DMS 273 treated with DMSO at 0.1 percent for 48 hours (cell line): ENCODE measurements at regions not wholly inside any gene's neighbourhood (a gene's known extent, or its start where the extent isn't known, plus 50 kb on each side); places are given as distances from the start of the nearest gene placed in this dataset.

ENCODE experiments used
- DNase-seq: peaks from one replicate; lab custom pipeline; 2025; lab: John Stamatoyannopoulos, UW

DNA sequence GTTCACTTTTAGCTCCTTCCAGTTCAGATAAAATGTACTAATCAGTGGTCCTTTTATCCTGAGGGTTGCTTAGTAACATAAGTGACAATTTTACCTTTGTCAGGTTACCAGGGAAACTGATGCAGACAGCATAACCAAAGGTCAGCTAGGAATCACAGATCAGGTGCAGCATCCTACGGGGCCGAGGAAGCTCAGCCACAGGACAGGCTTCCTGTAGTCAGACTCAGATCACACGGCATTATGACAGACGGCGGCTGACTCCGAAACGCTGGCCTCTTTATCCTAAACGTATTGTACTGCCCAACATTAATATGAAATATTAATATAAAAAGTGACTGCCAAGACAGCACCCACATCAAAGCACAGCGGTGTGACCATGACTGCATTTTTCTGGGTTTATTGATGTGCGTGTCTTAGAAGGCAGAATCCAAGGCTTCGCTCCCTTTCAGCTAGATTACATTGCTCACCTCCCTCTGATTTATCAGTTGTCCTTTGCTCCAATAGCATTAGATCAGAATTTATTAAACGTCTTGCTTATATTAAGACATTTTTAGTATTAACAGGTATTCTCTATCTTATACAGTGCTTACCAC is 444.5 kb downstream of the CMPK2 start:
- no peak for DNase-seq

- DNase-seq, result no peak
Observed at GRCh38 chr2:6421888-6422287, 443.8 kb downstream of the CMPK2 start.

DNA sequence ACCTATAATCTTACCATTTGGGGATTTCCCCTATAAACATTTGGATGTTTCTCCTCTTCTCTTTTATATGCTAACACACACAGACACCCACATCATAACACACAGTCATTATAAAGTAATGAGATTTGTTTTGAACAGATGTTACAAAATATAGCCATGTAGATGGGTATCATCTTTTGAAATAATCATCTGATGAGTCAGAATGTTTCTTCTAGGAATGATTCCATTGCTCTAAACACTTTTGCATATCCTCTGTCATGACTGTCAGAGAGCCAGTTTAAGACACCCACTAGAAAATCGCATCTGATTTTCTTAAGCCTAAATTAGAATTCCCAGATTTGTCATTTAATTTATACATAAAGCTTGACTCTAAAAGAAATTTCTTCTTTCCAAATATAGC is 442.6 kb downstream of the CMPK2 start:
- DNase-seq, result no peak

DNA sequence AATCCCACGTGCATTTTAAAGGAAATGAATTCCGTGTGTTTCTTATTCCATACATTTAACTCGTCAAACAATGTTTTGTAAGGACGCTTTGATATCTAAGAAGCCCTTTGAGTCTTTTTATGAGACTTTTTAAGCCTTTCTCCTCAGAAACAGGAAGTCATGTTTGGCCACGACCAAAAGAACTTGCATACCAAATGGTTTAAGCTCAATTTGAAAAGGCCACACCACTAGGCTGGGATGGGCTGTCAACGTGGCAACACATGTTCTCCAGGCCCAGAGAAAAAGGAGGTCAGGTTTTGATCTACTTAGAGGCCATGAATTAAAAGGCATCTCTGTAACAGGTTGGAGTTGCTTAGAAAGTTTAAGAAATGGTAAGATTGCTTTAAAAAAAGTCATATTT is 441.8 kb downstream of the CMPK2 start:
- no peak for DNase-seq

DNA sequence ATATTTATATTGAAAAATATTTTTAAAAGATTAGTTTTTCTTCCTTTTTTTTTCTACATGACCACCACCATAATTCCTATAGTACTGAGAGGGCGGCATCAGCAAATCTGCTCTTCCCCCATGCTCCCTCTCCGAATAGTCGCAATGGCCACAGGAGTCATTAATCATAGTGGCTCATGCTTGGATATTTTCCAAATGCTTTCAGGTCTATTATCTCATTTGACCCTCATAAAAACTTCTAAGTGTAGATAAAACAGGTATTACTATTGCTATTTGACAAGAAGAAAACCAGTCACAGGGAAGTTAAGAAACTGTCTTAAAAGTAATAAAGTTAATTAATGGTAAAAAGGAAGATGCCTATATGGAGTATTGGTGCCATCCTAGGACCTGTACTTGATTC is 440.7 kb downstream of the CMPK2 start:
- no peak for DNase-seq

DNA sequence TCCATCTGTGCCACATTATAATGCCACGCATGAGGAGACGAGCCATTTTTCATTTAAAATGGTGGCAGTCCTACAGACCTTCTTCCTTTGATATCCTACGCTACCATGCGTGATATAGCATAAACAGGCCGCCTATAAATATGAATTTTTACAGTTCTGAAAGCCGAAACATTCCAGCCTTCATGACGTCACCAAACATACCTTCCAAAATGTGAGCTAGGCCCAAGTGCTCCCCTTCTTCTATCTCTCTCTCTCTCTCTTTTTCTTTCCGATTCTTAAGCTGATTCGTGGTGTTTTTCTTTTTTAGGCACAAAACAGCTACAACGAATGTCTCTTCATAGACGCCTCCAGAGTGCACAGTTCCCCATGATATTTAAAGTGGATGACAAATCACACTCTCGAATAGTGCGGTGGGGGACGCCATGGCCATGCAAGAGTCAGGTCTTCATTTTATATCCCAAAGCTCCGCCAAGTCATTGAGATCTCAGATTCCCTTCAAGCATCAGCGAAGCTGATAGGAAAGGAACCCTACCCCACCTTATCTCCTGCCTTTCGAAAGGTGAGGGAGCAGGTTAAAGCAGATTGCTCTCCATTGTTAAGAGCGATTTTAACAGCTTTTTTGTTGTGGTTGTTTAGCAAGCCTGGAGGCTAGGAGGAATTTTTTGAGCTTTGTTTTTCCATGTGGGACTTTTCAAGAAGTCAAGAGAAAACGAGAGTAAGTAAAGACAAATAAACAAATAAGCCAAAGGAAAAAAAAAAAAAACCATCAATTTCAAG is 436.3 kb downstream of the CMPK2 start:
- DNase-seq, result no peak

DNA sequence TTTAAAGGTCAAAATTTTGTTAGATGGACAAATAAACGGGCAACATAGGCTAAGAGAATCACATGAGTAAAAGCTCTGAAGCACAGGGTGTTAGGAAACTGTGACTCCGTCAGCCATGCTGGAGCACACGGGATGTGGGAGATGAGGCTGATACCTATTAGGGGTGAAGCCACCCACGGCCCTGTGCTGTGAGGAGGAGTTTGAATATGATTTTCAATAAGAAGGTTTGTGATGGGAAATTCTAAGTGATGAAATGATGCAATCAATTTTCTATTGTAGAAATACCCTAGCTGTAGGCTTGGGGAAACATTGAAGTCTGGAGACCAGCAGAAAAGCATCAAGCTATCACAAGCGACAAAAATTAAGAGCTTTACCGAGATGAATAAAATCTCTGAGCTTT is 431.3 kb downstream of the CMPK2 start:
- no peak for DNase-seq

- DNase-seq, result no peak
Observed at GRCh38 chr2:6441800-6442199, 423.9 kb downstream of the CMPK2 start.

DNA sequence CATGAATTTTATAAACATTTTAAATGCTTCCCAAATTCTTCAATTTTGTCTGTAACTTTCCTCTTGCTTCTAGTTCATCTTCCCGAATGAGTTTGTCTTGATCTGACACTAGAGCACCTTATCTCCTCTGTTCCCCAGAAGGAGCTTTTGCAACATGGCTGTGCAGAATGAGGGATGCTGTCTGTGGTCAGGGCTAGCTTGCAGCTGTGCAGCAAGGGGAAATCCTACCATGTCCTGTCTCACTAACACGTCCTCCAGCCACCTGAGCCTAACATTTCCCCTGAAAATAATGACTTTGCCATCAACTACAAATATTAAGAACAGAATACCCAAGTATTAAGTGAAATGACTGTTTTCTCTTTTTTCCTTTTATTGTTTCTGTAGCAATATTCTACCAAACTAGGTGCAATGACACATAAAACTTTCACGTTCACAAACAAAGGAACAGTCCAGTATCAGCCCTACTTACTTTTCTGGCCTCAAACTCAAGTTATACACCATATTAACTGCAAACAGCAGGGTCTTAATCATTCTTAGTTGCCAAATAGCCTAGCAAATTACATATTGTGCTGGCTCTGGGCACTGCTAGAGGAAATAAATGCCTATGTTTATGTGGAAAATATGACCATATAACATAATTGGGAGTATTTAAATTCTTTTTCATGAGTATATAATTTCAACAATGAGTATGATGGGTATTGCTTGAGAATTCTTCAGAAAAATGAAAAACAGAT is 423.3 kb downstream of the CMPK2 start:
- no peak for DNase-seq

GRCh38 chr2:6443061-6443823 is 422.5 kb downstream of the CMPK2 start:
- DNase-seq, result no peak

GRCh38 chr2:6444514-6444913 is 421.2 kb downstream of the CMPK2 start:
- no peak for DNase-seq

DNA sequence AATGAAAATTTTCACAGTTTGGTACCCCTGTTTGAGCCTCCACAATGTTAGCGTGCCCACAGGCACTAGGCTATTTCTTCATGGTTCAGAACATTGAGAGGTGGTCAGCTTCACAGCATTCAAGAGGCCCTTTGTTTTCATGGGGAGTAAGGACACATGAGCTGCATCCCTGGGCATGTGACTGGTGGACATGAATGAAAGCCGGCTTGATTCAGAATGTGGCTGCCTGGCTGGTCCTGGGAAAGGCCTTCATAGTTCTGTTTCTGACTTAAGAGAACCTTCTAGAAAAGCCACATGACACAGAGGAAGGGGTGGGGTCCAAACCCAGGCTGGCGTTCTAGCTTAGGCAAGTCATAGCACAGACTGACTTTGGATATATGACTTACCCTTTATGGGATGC is 420.6 kb downstream of the CMPK2 start:
- no peak for DNase-seq

- no peak for DNase-seq
Observed at GRCh38 chr2:6446938-6447608, 418.6 kb downstream of the CMPK2 start.

- DNase-seq, result no peak
Observed at GRCh38 chr2:6448893-6449292, 416.8 kb downstream of the CMPK2 start.

DNA sequence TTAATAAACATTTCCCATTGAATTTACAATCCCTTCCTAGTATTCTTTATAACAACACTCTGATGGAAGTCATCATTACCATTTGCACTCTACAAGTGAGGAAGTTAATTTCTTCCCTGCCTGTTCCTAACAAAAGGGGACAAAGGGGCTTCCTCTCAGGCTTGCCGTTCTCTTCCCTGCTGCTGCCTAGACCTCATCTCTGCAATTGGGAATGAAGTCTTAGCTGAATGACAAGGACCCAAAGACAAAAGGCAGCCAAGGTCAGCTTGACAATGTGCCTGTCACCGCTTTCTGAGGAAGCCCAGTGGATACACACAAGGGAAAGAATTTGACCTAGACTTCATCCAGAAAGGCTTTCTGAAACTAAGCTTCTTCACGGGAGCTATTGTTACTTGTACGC is 416.4 kb downstream of the CMPK2 start:
- DNase-seq, result no peak

DNA sequence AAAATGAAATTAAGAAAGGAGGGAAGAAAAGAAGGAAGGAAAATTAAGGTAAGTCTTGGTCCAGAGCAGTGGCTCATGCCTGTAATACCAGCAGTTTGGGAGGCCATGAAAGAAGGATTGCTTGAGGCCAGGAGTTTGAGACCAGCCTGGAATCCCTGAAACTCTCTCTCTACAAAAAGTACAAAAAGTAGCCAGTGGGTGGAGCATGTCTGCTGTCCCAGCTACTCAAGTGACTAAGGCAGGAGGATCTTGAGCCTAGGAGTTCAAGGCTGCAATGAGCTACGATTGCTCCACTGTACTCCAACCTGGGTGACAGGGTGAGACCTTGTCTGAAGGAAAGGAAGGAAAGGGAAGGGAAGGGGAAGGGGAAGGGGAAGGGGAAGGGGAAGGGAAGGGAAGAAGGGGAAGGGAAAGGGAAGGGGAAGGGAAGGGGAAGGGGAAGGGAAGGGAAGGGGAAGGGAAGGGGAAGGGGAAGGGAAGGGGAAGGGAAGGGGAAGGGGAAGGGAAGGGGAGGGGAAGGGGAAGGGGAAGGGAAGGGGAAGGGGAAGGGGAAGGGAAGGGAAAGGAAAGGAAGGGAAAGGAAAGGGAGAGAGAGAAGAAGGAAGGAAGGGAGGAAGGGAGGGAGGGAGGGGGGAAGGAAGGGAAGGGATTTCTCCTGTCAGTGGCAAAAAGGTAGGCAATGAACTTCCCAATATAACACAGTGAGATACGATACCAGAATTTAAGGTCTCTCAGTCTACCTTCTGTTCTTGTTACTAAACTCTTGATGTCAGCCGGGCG is 412.8 kb downstream of the CMPK2 start:
- no peak for DNase-seq

GRCh38 chr2:6454286-6454990 is 411.3 kb downstream of the CMPK2 start:
- no peak for DNase-seq

DNA sequence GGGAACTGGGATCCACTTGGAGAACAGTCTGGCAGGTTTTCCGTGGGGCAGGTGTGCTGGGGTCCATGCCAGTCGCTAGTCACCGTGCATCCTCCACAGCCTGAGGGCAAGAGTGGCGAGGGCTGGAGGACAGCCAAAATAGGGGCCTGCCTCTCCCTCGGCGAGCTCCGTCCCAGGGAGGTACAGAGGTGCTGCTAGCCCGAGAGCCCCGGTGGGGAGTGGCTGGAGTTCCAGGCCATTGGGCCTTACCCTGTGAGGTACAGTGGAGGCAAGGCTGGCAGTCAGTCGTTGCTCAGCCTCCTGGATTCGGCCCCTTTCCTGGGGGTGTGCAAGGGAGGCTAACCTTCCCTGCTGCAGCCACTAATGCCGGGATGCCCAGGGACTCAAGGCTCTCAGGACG is 406.6 kb downstream of the CMPK2 start:
- DNase-seq, result no peak

DNA sequence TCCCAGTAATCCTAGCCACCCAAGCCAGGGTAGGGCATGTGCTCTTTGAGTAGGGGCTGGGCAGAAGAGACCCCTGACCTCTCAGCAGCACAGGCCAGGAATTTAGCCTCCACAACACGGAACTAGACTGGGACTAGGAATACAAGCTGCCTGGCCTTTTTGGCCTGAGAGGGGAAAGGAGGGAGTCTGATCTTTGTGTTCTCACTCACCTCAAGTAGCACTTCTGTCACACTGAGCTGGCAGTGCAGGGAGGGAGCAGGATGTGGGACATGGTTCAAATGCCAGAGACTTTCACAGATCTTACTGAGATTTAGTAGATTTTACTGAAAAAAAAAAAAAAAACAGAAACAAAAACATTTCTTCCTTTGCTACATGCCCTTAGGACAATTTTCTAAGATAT is 395.2 kb downstream of the CMPK2 start:
- DNase-seq, result no peak

- no peak for DNase-seq
Observed at GRCh38 chr2:6471419-6471818, 394.3 kb downstream of the CMPK2 start.
